ENCODE measurements at regions not wholly inside any gene's neighbourhood (a gene's known extent, or its start where the extent isn't known, plus 50 kb on each side); places are given as distances from the start of the nearest gene placed in this dataset.
A peak's percentile ranks its signal among the peaks of the same experiment; 100 is the strongest.

DNA sequence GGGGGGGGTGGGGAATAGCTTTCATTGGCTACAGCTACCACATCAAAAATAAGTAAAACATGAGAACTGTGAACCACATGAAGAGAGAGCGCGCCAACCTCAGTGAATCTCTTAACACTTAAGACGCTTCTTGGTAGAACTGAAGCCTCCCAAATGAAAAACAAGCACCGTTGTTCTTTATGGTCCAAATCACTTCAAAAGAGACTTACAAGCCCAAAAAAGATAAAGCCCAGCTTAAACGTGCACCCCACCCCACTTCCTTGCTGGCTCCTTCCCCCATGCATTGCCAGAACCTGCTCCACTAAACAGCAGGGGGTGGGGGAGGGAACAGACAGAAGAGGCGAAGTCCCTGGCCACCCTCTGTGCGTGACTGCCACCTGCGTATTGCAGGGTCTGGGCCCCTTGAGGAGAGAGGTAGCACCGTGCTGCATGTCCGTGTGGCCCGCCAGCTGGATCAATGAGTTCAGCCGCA lies 479.1 kb downstream of the FOXO1 start:
- no peak overlapping the region for H3K4me3 Mint-ChIP-seq
- H3K9me3 Mint-ChIP-seq = peaks cover 2% of the 10 kb centered on the region
- peak overlapping the region in 2 of 3 experiments; percentile 1 to 41 for H3K27ac Mint-ChIP-seq
- H3K27me3 Mint-ChIP-seq (ENCODE audit: low read depth) = no peaks in the 10 kb centered on the region
- peaks cover 68% of the 10 kb centered on the region for H3K4me1 Mint-ChIP-seq
- no peaks in the 10 kb centered on the region for H3K36me3 Mint-ChIP-seq (ENCODE audit: low read depth)
- TF ChIP-seq, protein P1, sequence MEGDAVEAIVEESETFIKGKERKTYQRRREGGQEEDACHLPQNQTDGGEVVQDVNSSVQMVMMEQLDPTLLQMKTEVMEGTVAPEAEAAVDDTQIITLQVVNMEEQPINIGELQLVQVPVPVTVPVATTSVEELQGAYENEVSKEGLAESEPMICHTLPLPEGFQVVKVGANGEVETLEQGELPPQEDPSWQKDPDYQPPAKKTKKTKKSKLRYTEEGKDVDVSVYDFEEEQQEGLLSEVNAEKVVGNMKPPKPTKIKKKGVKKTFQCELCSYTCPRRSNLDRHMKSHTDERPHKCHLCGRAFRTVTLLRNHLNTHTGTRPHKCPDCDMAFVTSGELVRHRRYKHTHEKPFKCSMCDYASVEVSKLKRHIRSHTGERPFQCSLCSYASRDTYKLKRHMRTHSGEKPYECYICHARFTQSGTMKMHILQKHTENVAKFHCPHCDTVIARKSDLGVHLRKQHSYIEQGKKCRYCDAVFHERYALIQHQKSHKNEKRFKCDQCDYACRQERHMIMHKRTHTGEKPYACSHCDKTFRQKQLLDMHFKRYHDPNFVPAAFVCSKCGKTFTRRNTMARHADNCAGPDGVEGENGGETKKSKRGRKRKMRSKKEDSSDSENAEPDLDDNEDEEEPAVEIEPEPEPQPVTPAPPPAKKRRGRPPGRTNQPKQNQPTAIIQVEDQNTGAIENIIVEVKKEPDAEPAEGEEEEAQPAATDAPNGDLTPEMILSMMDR (IDR thresholded peaks at IDR 0.05; ENCODE audit: unreplicated experiment in 3 of 3) = no peak

GRCh38 chr13:40187841-40188591 lies 478.4 kb downstream of the FOXO1 start:
- peaks cover 71% of the 10 kb centered on the region for H3K4me1 Mint-ChIP-seq
- H3K27ac Mint-ChIP-seq = peak overlapping the region; percentile 1 to 72 (median 34)
- no peaks in the 10 kb centered on the region for H3K27me3 Mint-ChIP-seq (ENCODE audit: low read depth)
- peaks cover 2% of the 10 kb centered on the region for H3K9me3 Mint-ChIP-seq
- peak overlapping the region in 2 of 3 experiments; percentile 14 to 24 for H3K4me3 Mint-ChIP-seq
- TF ChIP-seq, protein P1 (IDR thresholded peaks at IDR 0.05; ENCODE audit: unreplicated experiment in 3 of 3) = no peak
- H3K36me3 Mint-ChIP-seq (ENCODE audit: low read depth) = no peaks in the 10 kb centered on the region

- Mint-ChIP-seq H3K9me3 (no peaks in the 10 kb centered on the region), H3K4me3 (no peak overlapping the region), H3K36me3 (ENCODE audit: low read depth) (no peaks in the 10 kb centered on the region), H3K4me1 (peaks cover 78% of the 10 kb centered on the region), H3K27ac (peak overlapping the region; percentile 80 to 93 (median 86)), H3K27me3 (ENCODE audit: low read depth) (no peaks in the 10 kb centered on the region)
- TF ChIP-seq, protein P1 (IDR thresholded peaks at IDR 0.05; ENCODE audit: unreplicated experiment in 3 of 3) = no peak
These were observed 477.0 kb downstream of the FOXO1 start for GRCh38 chr13:40189426-40189825.

DNA sequence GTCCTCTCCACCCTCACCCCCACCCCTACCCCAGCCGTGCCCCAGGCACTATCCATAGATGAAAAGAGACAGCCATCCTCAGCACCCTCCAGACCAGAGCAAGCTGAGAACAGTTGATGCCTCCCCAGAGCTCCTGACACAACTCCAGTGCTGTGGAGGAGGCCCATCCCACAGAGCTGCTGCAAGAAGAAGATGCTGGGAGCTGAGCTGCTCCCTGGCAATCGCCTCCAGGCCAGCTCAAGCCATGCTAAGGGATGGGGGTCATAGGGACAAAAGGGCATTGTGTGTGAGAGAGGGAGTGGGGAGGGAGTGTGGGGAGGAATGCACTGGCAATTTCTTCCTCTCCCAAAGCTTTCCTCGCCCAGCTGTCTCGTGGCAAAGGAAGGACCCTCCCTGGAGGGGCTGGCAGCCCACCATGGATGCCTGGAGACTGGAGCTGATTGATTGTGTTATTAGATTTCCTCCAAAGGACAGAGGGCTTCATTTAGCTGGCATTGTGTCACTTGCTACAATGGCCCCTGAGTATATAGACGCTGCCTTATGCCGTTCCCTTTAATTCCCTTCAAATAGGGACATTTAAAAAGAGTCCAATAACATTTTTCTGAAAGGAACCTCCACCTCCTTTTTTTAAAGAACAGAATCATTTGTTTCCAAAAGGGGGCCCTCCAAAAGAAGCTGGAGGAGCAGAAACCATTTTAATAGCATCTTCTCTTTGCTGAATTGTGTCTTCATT lies 476.4 kb downstream of the FOXO1 start:
- Mint-ChIP-seq H3K4me1 (peaks cover 77% of the 10 kb centered on the region), H3K36me3 (ENCODE audit: low read depth) (no peaks in the 10 kb centered on the region), H3K27ac (peak overlapping the region; percentile 80 to 93 (median 86)), H3K4me3 (peak overlapping the region in 1 of 3 experiments; percentile 10), H3K9me3 (no peaks in the 10 kb centered on the region), H3K27me3 (ENCODE audit: low read depth) (no peaks in the 10 kb centered on the region)
- TF ChIP-seq, protein P1 (IDR thresholded peaks at IDR 0.05; ENCODE audit: unreplicated experiment in 3 of 3) = no peak

DNA sequence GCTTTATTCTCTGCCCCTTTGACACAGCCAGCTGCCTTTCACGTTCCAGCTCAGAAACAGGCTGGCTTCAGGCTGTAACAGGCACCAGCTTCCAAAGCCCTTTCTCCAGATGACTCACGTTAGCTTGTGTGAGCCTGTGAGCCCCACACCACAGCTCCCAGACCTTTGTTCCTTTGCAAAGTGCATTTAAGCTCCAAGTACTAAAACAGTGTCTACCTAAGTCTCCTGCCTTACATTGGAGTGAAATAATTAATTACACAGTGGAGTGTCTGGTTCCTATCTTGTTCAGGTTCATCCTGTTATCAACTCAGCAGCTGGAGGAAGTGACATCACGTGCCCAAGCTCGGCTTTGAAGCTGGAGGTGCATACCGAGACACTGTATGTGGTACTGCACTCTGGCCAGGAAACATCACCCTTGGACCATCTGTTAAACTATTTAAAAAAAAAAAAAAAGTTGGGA lies 475.8 kb downstream of the FOXO1 start:
- H3K27ac Mint-ChIP-seq = peak overlapping the region; percentile 80 to 93 (median 86)
- no peaks in the 10 kb centered on the region for H3K27me3 Mint-ChIP-seq (ENCODE audit: low read depth)
- TF ChIP-seq, protein P1 (IDR thresholded peaks at IDR 0.05; ENCODE audit: unreplicated experiment in 3 of 3) = no peak
- peaks cover 72% of the 10 kb centered on the region for H3K4me1 Mint-ChIP-seq
- no peaks in the 10 kb centered on the region for H3K36me3 Mint-ChIP-seq (ENCODE audit: low read depth)
- no peaks in the 10 kb centered on the region for H3K9me3 Mint-ChIP-seq
- no peak overlapping the region for H3K4me3 Mint-ChIP-seq
